Neural progenitor cell (in vitro differentiated cells): ENCODE measurements at regions not wholly inside any gene's neighbourhood (a gene's known extent, or its start where the extent isn't known, plus 50 kb on each side); places are given as distances from the start of the nearest gene placed in this dataset.

ENCODE experiments used
- EZH2 ChIP-seq: fragments of 200-600 bp; sonication (generic); IDR thresholded peaks from 2 replicates; pipeline ENCODE4 v1.6.1; 2017; ENCODE audit warnings: antibody characterized with exemption, mild to moderate bottlenecking, moderate library complexity
- TF ChIP-seq, protein P1 (sequence below): fragments of 200-600 bp; sonication (generic); IDR thresholded peaks from 2 replicates; pipeline ENCODE4 v1.5.1; 2017; ENCODE audit warnings: antibody characterized with exemption, mild to moderate bottlenecking

DNA sequence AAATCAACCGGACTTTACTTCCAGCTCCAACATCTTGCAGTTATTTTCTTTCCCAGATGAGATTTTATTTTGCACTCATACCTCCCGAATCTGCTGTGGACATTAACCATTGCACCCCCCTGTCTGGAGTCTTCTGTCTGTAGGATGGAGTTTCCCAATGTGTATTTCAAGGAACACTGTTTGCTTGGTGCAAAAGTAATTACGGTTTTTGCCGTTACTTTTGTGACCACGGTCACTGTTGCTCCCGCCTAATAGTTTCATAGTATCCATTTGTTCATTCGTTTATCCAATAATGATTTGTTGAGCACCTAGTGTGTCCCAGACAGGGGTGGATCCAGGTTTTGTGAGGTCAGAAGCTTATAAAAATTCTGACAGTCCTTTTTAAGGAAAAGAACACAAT is 90.3 kb upstream of the BCL11A start:
- TF ChIP-seq, protein P1, sequence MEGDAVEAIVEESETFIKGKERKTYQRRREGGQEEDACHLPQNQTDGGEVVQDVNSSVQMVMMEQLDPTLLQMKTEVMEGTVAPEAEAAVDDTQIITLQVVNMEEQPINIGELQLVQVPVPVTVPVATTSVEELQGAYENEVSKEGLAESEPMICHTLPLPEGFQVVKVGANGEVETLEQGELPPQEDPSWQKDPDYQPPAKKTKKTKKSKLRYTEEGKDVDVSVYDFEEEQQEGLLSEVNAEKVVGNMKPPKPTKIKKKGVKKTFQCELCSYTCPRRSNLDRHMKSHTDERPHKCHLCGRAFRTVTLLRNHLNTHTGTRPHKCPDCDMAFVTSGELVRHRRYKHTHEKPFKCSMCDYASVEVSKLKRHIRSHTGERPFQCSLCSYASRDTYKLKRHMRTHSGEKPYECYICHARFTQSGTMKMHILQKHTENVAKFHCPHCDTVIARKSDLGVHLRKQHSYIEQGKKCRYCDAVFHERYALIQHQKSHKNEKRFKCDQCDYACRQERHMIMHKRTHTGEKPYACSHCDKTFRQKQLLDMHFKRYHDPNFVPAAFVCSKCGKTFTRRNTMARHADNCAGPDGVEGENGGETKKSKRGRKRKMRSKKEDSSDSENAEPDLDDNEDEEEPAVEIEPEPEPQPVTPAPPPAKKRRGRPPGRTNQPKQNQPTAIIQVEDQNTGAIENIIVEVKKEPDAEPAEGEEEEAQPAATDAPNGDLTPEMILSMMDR, result no peak
- no peak for TF ChIP-seq EZH2
